Activated CD4-positive, alpha-beta T cell treated with anti-CD3 and anti-CD28 coated beads, Interleukin-2, amount 10 ng/mL, durations not matched to agents 7 days and 5 days (primary cell): ENCODE measurements at regions not wholly inside any gene's neighbourhood (a gene's known extent, or its start where the extent isn't known, plus 50 kb on each side); places are given as distances from the start of the nearest gene placed in this dataset.

Experiments used
- CTCF ChIA-PET: fragments of 350-600 bp; sonication (Branson Sonifier 250); formaldehyde crosslinking; loops from one replicate; lab custom pipeline; 2021; ENCODE audit warnings: antibody characterized with exemption; lab: Charles Lee
- POLR2A ChIA-PET: fragments of 350-600 bp; sonication (Branson Sonifier 250); formaldehyde crosslinking; loops from one replicate; lab custom pipeline; 2021; ENCODE audit warnings: antibody characterized with exemption; lab: Charles Lee
- DNase-seq: peaks from one replicate; pipeline ENCODE4 v3.0.0-alpha.2; 2020
- H3K27ac Mint-ChIP-seq: one replicate; pipeline ENCODE4 v1.8.0; 2021; ENCODE audit warnings: mild to moderate bottlenecking, moderate library complexity, mixed read lengths
- H3K27me3 Mint-ChIP-seq: one replicate; pipeline ENCODE4 v1.8.0; 2021; ENCODE audit warnings: mixed read lengths
- H3K36me3 Mint-ChIP-seq: one replicate; pipeline ENCODE4 v1.8.0; 2021; ENCODE audit warnings: low read depth, mixed read lengths
- H3K4me1 Mint-ChIP-seq: one replicate; pipeline ENCODE4 v1.8.0; 2021; ENCODE audit warnings: mixed read lengths
- H3K4me3 Mint-ChIP-seq: one replicate; pipeline ENCODE4 v1.8.0; 2021; ENCODE audit warnings: mild to moderate bottlenecking, moderate library complexity, mixed read lengths
- H3K9me3 Mint-ChIP-seq: one replicate; pipeline ENCODE4 v1.8.0; 2021; ENCODE audit warnings: mixed read lengths

- no peak for DNase-seq
- H3K27ac Mint-ChIP-seq = no peak overlapping the region
- ChIA-PET POLR2A (no interaction called here), CTCF (interaction anchor here (1.7 kb wide), 1 partner anchor 13 kb away, joined by 3 read pairs; no protein-coding TSS in a partner anchor)
- H3K27me3 Mint-ChIP-seq = peaks cover 6% of the 10 kb centered on the region
- H3K4me3 Mint-ChIP-seq = no peak overlapping the region
- H3K36me3 Mint-ChIP-seq = no peaks in the 10 kb centered on the region
- no peaks in the 10 kb centered on the region for H3K9me3 Mint-ChIP-seq
- H3K4me1 Mint-ChIP-seq = peaks cover 9% of the 10 kb centered on the region
Observed at GRCh38 chr5:133696782-133697507, 84.6 kb upstream of the FSTL4 start.

GRCh38 chr5:133696006-133696584 lies 83.8 kb upstream of the FSTL4 start:
- H3K4me1 Mint-ChIP-seq = peaks cover 9% of the 10 kb centered on the region
- DNase-seq = no peak
- H3K9me3 Mint-ChIP-seq = no peaks in the 10 kb centered on the region
- POLR2A ChIA-PET = no interaction called here
- CTCF ChIA-PET = interaction anchor here (1.3 kb wide), 1 partner anchor 51 kb away, joined by 3 read pairs; no protein-coding TSS in a partner anchor
- no peaks in the 10 kb centered on the region for H3K36me3 Mint-ChIP-seq
- no peak overlapping the region for H3K4me3 Mint-ChIP-seq
- peaks cover 10% of the 10 kb centered on the region for H3K27me3 Mint-ChIP-seq
- no peak overlapping the region for H3K27ac Mint-ChIP-seq

- Mint-ChIP-seq H3K27me3 (peaks cover 17% of the 10 kb centered on the region), H3K36me3 (no peaks in the 10 kb centered on the region), H3K9me3 (no peaks in the 10 kb centered on the region), H3K27ac (no peak overlapping the region), H3K4me3 (no peak overlapping the region), H3K4me1 (peaks cover 9% of the 10 kb centered on the region)
- DNase-seq = no peak
- POLR2A ChIA-PET = no interaction called here
- CTCF ChIA-PET = interaction anchor here (1.3 kb wide), 1 partner anchor 49 kb away, joined by 3 read pairs; no protein-coding TSS in a partner anchor
Observed at GRCh38 chr5:133694181-133694831, 82.0 kb upstream of the FSTL4 start.

GRCh38 chr5:133691448-133691847 lies 79.1 kb upstream of the FSTL4 start:
- peaks cover 22% of the 10 kb centered on the region for H3K27me3 Mint-ChIP-seq
- peaks cover 6% of the 10 kb centered on the region for H3K4me1 Mint-ChIP-seq
- DNase-seq = no peak
- CTCF ChIA-PET = no interaction called here
- H3K36me3 Mint-ChIP-seq = no peaks in the 10 kb centered on the region
- no peaks in the 10 kb centered on the region for H3K9me3 Mint-ChIP-seq
- H3K27ac Mint-ChIP-seq = no peak overlapping the region
- H3K4me3 Mint-ChIP-seq = no peak overlapping the region
- POLR2A ChIA-PET = no interaction called here

GRCh38 chr5:133690746-133691145 lies 78.4 kb upstream of the FSTL4 start:
- POLR2A ChIA-PET = no interaction called here
- no peaks in the 10 kb centered on the region for H3K36me3 Mint-ChIP-seq
- CTCF ChIA-PET = no interaction called here
- no peak for DNase-seq
- H3K4me3 Mint-ChIP-seq = no peak overlapping the region
- H3K9me3 Mint-ChIP-seq = no peaks in the 10 kb centered on the region
- no peak overlapping the region for H3K27ac Mint-ChIP-seq
- peaks cover 6% of the 10 kb centered on the region for H3K4me1 Mint-ChIP-seq
- H3K27me3 Mint-ChIP-seq = peaks cover 22% of the 10 kb centered on the region

- no peak overlapping the region for H3K27ac Mint-ChIP-seq
- H3K4me3 Mint-ChIP-seq = no peak overlapping the region
- POLR2A ChIA-PET = no interaction called here
- peaks cover 22% of the 10 kb centered on the region for H3K27me3 Mint-ChIP-seq
- no peaks in the 10 kb centered on the region for H3K4me1 Mint-ChIP-seq
- H3K9me3 Mint-ChIP-seq = no peaks in the 10 kb centered on the region
- CTCF ChIA-PET = no interaction called here
- H3K36me3 Mint-ChIP-seq = no peaks in the 10 kb centered on the region
- no peak for DNase-seq
Observed at GRCh38 chr5:133688391-133688790, 76.0 kb upstream of the FSTL4 start.

- Mint-ChIP-seq H3K4me1 (no peaks in the 10 kb centered on the region), H3K27me3 (peaks cover 19% of the 10 kb centered on the region), H3K27ac (no peak overlapping the region), H3K4me3 (no peak overlapping the region), H3K9me3 (no peaks in the 10 kb centered on the region), H3K36me3 (no peaks in the 10 kb centered on the region)
- ChIA-PET POLR2A (no interaction called here), CTCF (no interaction called here)
- no peak for DNase-seq
Observed at GRCh38 chr5:133687212-133688061, 75.1 kb upstream of the FSTL4 start.

GRCh38 chr5:133686566-133686965 lies 74.2 kb upstream of the FSTL4 start:
- Mint-ChIP-seq H3K9me3 (no peaks in the 10 kb centered on the region), H3K36me3 (no peaks in the 10 kb centered on the region), H3K27ac (no peak overlapping the region), H3K4me3 (no peak overlapping the region), H3K4me1 (no peaks in the 10 kb centered on the region), H3K27me3 (peaks cover 13% of the 10 kb centered on the region)
- ChIA-PET CTCF (no interaction called here), POLR2A (no interaction called here)
- DNase-seq = no peak

GRCh38 chr5:133685402-133686018 lies 73.2 kb upstream of the FSTL4 start:
- H3K36me3 Mint-ChIP-seq = no peaks in the 10 kb centered on the region
- H3K9me3 Mint-ChIP-seq = no peaks in the 10 kb centered on the region
- ChIA-PET CTCF (no interaction called here), POLR2A (no interaction called here)
- no peaks in the 10 kb centered on the region for H3K4me1 Mint-ChIP-seq
- no peak for DNase-seq
- H3K4me3 Mint-ChIP-seq = no peak overlapping the region
- no peak overlapping the region for H3K27ac Mint-ChIP-seq
- peaks cover 9% of the 10 kb centered on the region for H3K27me3 Mint-ChIP-seq

GRCh38 chr5:133683646-133684596 lies 71.6 kb upstream of the FSTL4 start:
- H3K9me3 Mint-ChIP-seq = no peaks in the 10 kb centered on the region
- H3K27ac Mint-ChIP-seq = no peak overlapping the region
- peaks cover 3% of the 10 kb centered on the region for H3K27me3 Mint-ChIP-seq
- CTCF ChIA-PET = interaction anchor here (1.1 kb wide), 1 partner anchor 14 kb away, joined by 3 read pairs; no protein-coding TSS in a partner anchor
- POLR2A ChIA-PET = no interaction called here
- H3K4me1 Mint-ChIP-seq = no peaks in the 10 kb centered on the region
- no peaks in the 10 kb centered on the region for H3K36me3 Mint-ChIP-seq
- DNase-seq = no peak
- H3K4me3 Mint-ChIP-seq = no peak overlapping the region

GRCh38 chr5:133682451-133682850 lies 70.1 kb upstream of the FSTL4 start:
- H3K4me1 Mint-ChIP-seq = no peaks in the 10 kb centered on the region
- H3K27ac Mint-ChIP-seq = no peak overlapping the region
- ChIA-PET POLR2A (no interaction called here), CTCF (interaction anchor here (0.6 kb wide), 1 partner anchor 284 kb away, joined by 3 read pairs; no protein-coding TSS in a partner anchor)
- peaks cover 3% of the 10 kb centered on the region for H3K27me3 Mint-ChIP-seq
- no peaks in the 10 kb centered on the region for H3K9me3 Mint-ChIP-seq
- DNase-seq = no peak
- H3K4me3 Mint-ChIP-seq = no peak overlapping the region
- H3K36me3 Mint-ChIP-seq = no peaks in the 10 kb centered on the region
